SK-N-MC (cell line): ENCODE measurements at regions not wholly inside any gene's neighbourhood (a gene's known extent, or its start where the extent isn't known, plus 50 kb on each side); places are given as distances from the start of the nearest gene placed in this dataset.

Experiments used
- DNase-seq: peaks from one replicate; pipeline ENCODE4 v3.0.0-alpha.2; 2011; ENCODE audit warnings: low read depth, low spot score
- H3K27ac ChIP-seq: fragments of 200-600 bp; sonication (generic); 2 replicates; pipeline ENCODE4 v1.5.1; 2016; ENCODE audit warnings: mixed run types
- H3K36me3 ChIP-seq: fragments of 200-600 bp; sonication (generic); 2 replicates; pipeline ENCODE4 v1.6.1; 2017; ENCODE audit warnings: antibody characterized with exemption, low read length, mixed read lengths; ENCODE audit not compliant: insufficient read depth
- H3K4me3 ChIP-seq: fragments of 200-600 bp; sonication (generic); 2 replicates; pipeline ENCODE4 v1.5.1; 2016
- H3K9ac ChIP-seq: fragments of 200-600 bp; sonication (generic); 2 replicates; pipeline ENCODE4 v1.8.0; 2017; ENCODE audit warnings: mixed run types, mixed read lengths; ENCODE audit not compliant: insufficient read length
- H3K9me3 ChIP-seq: fragments of 200-600 bp; sonication (generic); 2 replicates; pipeline ENCODE4 v1.6.1; 2017; ENCODE audit warnings: low read depth, mild to moderate bottlenecking, antibody characterized with exemption, low read length, moderate library complexity, mixed read lengths
- EZH2 ChIP-seq: fragments of 200-600 bp; sonication (generic); IDR thresholded peaks from one replicate; pipeline ENCODE4 v1.6.1; 2017; ENCODE audit warnings: antibody characterized with exemption
- FOXP2 ChIP-seq: optimal IDR thresholded peaks from 2 replicates; pipeline ENCODE3; 2011; ENCODE audit warnings: mild to moderate bottlenecking, moderate library complexity; ENCODE audit not compliant: insufficient read depth; ENCODE audit errors: extremely low read length, control extremely low read depth
- POLR2AphosphoS5 ChIP-seq: IDR thresholded peaks from 2 replicates; pipeline ENCODE4 v1.6.1; 2012; ENCODE audit warnings: mild to moderate bottlenecking, low read depth, low read length, borderline replicate concordance

DNA sequence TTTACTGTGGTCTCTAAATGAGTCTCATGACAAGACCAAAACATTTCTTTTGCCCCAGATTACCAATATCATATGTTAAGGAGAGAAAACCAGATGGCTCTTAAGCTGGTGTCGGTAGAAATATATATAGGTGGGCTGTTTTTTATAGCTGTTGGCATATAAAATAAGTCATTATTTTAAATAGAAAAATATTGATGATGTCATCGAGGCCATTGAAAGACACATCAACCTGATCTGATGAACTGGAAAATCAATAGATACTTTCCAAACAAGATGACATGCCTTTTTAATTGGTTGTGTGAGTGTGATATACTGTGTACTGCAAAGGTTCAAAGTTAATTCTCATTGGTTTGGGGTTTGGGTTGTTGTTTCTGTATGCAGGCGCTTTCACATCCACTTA lies 617.3 kb downstream of the CCDC171 start:
- H3K36me3 ChIP-seq, result no peaks in the 10 kb centered on the region
- no peak overlapping the region for H3K9ac ChIP-seq
- no peak for DNase-seq
- no peaks in the 10 kb centered on the region for H3K9me3 ChIP-seq
- H3K27ac ChIP-seq, result no peak overlapping the region
- H3K4me3 ChIP-seq, result no peak overlapping the region
- TF ChIP-seq POLR2AphosphoS5 (no peak), EZH2 (no peak), FOXP2 (no peak)

DNA sequence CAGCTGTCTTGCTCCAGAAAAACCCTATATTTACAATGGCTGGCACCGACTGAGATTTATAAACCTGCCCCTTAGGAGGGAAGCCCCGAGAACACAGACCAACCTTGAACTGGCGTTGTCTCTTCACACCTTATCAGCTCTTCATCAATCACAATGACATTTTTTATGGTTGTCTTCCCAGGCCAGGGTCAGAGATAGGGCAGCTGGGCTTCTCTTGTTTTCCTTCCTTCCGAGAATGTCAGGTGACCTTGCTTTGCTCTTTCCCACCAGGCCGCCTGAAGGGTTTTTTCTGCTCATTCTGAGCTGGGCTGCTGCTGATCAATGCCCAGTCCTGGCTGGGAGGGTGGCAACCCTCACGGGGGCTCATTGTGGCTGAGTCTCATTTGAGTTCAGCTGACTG lies 619.1 kb downstream of the CCDC171 start:
- no peaks in the 10 kb centered on the region for H3K36me3 ChIP-seq
- H3K9me3 ChIP-seq, result no peaks in the 10 kb centered on the region
- TF ChIP-seq POLR2AphosphoS5 (no peak), FOXP2 (no peak), EZH2 (no peak)
- no peak overlapping the region for H3K27ac ChIP-seq
- no peak for DNase-seq
- no peak overlapping the region for H3K9ac ChIP-seq
- H3K4me3 ChIP-seq, result no peak overlapping the region

DNA sequence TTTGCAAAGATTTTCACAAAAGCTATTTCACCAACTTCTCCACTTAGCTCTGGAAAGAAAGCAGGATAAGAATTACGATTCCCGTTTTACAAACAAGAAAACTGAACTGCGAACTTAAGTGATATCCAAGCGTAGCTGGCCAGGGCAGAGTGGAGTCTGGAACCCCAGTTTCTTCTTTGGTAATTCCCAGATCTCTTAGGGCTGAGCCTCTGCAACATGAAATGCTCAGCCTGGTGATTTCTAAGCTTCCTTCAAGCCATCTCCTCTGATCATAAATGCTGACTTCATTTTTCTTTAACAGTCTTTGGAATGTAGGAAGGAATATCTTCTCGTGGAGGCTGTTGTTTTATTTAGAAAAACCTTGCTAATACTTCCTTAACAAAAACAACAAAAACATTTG lies 620.0 kb downstream of the CCDC171 start:
- Histone ChIP-seq H3K4me3 (no peak overlapping the region), H3K9ac (peak overlapping the region; percentile 21)

DNA sequence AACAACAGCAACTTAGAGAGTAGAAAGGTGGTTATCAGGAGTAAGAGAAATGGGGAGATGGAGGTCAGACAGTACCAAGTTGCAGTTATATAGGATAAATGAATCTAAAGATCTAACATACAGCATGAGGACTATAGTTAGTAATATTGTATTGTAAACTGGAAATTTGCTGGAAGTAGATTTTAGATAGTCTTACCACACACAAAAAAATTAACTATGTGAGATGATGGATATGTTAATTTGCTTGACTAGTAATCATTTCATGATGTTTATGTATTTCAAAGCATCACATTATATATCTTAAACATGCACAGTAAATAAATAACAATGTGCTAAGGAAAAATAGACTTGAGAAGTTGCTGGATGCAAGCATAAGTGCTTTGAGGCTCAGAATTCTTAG lies 622.1 kb downstream of the CCDC171 start:
- Histone ChIP-seq H3K27ac (no peak overlapping the region), H3K4me3 (no peak overlapping the region), H3K9ac (no peak overlapping the region), H3K36me3 (no peaks in the 10 kb centered on the region), H3K9me3 (no peaks in the 10 kb centered on the region)
- no peak for DNase-seq
- TF ChIP-seq POLR2AphosphoS5, result no peak
- no peak for TF ChIP-seq FOXP2
- no peak for TF ChIP-seq EZH2

More for the DNA sequence above, 620.0 kb downstream of the CCDC171 start:
- TF ChIP-seq POLR2AphosphoS5 (no peak), EZH2 (no peak), FOXP2 (no peak)
- DNase-seq, result no peak
- Histone ChIP-seq H3K9me3 (no peaks in the 10 kb centered on the region), H3K27ac (no peak overlapping the region), H3K36me3 (no peaks in the 10 kb centered on the region)

DNA sequence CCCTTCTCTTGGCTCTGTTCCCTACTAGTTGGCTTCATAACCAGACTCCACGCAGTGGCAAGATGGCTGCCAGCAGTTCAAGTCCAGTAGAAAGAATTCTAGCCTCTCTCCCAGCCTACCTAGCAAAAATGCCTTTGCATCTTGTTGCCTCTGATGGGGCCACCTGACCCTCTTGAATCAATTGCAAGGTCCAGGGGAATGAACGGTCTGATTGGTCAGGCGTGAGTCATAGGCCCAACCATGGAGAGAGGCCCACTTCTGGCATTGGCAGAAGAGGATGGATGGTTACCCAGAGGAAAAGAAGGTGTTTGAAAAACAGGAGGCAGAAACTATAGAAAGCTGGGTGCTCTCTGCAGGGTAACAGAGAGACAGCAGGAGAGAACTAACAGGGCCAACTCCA lies 622.6 kb downstream of the CCDC171 start:
- Histone ChIP-seq H3K27ac (no peak overlapping the region), H3K9me3 (no peaks in the 10 kb centered on the region), H3K9ac (no peak overlapping the region), H3K4me3 (no peak overlapping the region), H3K36me3 (no peaks in the 10 kb centered on the region)
- DNase-seq, result no peak
- TF ChIP-seq FOXP2 (no peak), EZH2 (no peak), POLR2AphosphoS5 (no peak)

DNA sequence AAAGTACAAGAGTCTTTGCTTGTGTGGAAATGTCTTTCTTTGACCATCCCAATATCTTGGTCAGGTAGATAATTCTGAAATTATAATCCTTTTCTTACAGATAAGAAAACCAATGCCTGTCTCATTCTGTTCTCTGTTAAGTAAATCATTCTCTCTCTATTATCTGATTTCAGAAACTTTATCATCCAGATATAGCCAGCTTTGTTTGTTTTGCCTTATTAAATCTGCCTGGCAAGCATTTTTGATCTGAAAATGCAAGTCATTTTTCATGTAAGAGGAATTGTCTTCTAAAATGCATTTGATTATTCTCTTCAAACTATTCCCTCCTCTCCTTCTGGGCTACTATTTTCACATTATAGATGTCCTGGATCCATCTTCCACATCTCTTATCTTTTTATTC lies 625.5 kb downstream of the CCDC171 start:
- Histone ChIP-seq H3K9me3 (no peaks in the 10 kb centered on the region), H3K9ac (no peak overlapping the region), H3K27ac (no peak overlapping the region), H3K4me3 (no peak overlapping the region), H3K36me3 (no peaks in the 10 kb centered on the region)
- TF ChIP-seq EZH2 (no peak), FOXP2 (no peak), POLR2AphosphoS5 (no peak)
- DNase-seq, result no peak

DNA sequence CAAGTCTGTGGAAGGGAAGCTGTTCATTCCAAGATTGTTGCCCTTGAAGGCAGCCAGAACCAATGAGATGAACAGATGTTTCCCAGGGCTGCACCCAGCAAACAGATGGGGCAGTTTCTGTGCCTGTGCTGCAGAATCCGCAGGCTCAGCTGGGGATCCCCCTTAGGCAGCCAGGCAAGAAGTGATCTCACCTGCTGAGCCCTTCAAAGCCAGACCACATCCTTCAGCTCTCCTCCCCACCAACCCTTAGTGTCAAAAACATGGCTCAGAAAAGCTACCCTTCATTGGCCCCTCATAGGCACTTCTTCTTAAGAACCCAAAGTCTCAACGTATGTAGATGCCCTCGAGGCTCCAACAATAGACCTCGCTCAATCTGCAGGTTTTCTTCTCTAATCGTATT lies 626.7 kb downstream of the CCDC171 start:
- DNase-seq, result no peak
- Histone ChIP-seq H3K36me3 (no peaks in the 10 kb centered on the region), H3K4me3 (no peak overlapping the region), H3K9ac (no peak overlapping the region), H3K27ac (no peak overlapping the region), H3K9me3 (no peaks in the 10 kb centered on the region)
- TF ChIP-seq EZH2, result no peak
- TF ChIP-seq FOXP2, result no peak
- TF ChIP-seq POLR2AphosphoS5, result no peak

DNA sequence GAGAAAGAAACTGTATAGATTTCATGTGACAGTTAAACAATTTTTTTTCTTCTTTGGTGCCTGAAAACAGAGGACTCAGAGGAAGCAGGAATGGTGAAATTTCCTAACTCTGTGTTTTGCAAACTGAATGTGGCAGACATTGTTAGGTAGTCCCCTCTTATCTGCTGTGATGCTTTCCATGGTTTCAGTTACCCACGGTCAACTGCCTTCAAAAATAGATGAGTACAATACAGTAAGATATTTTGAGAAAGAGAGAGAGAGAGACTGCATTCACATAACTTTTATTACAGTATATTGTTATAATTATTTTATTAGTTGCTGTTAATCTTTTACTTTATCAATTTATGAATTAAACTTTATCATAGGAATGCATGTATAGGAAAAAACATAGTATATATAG lies 627.2 kb downstream of the CCDC171 start:
- H3K4me3 ChIP-seq, result no peak overlapping the region
- no peak overlapping the region for H3K27ac ChIP-seq
- TF ChIP-seq FOXP2, result no peak
- DNase-seq, result no peak
- no peak overlapping the region for H3K9ac ChIP-seq
- no peaks in the 10 kb centered on the region for H3K36me3 ChIP-seq
- no peaks in the 10 kb centered on the region for H3K9me3 ChIP-seq

DNA sequence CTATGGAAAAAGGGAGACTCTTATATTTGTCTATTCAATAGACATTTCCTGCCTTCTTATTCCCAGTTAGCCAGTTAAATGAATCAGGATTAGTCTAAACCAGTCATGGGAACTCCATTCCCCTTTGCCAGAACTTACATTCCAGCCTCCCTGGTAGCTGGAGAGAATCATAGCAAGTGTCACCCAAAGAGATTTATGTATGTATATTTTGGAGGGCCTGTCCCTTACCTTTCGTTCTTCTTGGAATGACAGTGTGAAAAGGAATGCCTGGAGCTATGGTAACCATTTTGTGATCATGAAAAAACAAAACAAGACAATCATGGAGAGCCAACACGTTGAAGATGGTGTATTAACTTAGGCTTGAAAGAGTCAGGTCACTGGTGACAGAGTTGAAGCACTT lies 627.7 kb downstream of the CCDC171 start:
- H3K27ac ChIP-seq, result no peak overlapping the region
- no peaks in the 10 kb centered on the region for H3K9me3 ChIP-seq
- no peaks in the 10 kb centered on the region for H3K36me3 ChIP-seq
- H3K4me3 ChIP-seq, result no peak overlapping the region
- no peak for TF ChIP-seq FOXP2
- no peak for TF ChIP-seq POLR2AphosphoS5
- no peak for TF ChIP-seq EZH2
- no peak overlapping the region for H3K9ac ChIP-seq
- DNase-seq, result no peak

DNA sequence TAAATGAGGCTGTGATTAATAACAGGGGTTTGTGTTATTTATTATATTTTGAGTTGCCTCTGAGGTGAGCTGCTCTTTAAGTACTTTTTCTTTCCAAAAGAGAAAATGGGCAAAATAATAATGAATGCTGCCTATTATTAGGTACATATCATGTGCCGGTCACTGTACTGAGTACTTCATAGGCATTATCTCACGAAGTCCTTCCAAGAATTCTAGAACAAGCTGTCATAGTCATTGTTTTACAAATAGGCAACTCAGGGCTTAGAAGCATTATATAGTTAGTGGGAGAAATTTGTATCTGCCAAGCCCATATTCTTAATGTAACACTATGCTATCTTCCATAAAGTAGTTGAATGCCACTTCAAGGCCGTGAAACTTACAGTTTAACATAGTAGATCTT lies 628.7 kb downstream of the CCDC171 start:
- no peaks in the 10 kb centered on the region for H3K9me3 ChIP-seq
- H3K4me3 ChIP-seq, result no peak overlapping the region
- H3K27ac ChIP-seq, result no peak overlapping the region
- no peak for DNase-seq
- H3K36me3 ChIP-seq, result no peaks in the 10 kb centered on the region
- TF ChIP-seq EZH2 (no peak), POLR2AphosphoS5 (no peak), FOXP2 (no peak)
- no peak overlapping the region for H3K9ac ChIP-seq
